ENCODE measurements at regions not wholly inside any gene's neighbourhood (a gene's known extent, or its start where the extent isn't known, plus 50 kb on each side); places are given as distances from the start of the nearest gene placed in this dataset.

DNA sequence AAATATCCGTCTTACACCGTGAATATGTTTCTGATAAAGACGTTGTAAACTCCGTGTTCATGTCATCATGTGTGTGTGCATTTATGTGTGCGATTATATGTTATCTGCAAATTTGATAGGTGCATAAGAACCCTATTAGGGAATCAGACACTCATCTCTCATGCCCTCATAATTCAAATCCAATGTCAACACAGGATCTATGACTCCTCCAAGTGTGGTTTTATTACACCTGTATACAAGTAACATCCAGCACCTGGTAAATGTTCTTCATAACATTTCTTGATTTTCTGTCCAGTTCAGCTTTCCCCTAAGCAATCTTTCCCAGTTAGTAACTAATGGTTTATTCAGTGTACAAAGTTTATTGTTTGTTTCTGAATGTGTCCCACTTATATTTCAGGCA, 681.9 kb downstream of the CDH11 start:
- TF ChIP-seq, protein P1, sequence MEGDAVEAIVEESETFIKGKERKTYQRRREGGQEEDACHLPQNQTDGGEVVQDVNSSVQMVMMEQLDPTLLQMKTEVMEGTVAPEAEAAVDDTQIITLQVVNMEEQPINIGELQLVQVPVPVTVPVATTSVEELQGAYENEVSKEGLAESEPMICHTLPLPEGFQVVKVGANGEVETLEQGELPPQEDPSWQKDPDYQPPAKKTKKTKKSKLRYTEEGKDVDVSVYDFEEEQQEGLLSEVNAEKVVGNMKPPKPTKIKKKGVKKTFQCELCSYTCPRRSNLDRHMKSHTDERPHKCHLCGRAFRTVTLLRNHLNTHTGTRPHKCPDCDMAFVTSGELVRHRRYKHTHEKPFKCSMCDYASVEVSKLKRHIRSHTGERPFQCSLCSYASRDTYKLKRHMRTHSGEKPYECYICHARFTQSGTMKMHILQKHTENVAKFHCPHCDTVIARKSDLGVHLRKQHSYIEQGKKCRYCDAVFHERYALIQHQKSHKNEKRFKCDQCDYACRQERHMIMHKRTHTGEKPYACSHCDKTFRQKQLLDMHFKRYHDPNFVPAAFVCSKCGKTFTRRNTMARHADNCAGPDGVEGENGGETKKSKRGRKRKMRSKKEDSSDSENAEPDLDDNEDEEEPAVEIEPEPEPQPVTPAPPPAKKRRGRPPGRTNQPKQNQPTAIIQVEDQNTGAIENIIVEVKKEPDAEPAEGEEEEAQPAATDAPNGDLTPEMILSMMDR (conservative IDR thresholded peaks at IDR 0.05; ENCODE audit: low read depth, low read length), result no peak
- no peak for DNase-seq (ENCODE audit: low read depth)
- no peak overlapping the region for H3K4me3 ChIP-seq (ENCODE audit: low read depth, low read length)

DNA sequence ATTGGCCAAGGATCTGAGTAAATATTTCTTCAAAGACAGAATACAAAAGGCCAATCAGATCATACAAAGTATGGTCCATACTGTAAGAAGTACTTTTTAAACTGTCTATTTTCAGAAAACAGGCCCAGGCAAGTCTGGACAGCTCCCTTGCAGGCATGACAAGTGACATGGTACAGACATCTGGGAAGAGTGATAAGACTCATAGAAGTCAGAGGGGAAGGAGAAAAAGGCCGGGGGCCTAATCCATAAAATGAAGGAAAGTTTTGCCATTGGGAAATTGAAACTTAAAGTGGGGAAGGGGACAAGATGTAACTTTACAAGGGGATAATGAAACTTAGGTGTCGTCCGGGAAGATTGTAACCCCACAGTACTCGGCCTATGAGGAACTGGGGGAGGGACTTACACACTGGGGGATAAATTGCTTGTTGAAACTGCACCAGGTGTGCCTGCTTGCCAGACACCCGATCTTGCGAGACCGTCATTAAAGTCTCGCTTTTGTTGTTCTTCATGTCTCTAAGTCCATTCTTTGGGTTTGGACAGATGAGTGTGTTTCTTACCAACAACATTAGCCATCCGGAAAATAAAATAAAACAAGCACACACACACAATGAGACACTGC, 684.0 kb downstream of the CDH11 start:
- no peak for DNase-seq (ENCODE audit: low read depth)
- no peak overlapping the region for H3K4me3 ChIP-seq (ENCODE audit: low read depth, low read length)
- TF ChIP-seq, protein P1 (conservative IDR thresholded peaks at IDR 0.05; ENCODE audit: low read depth, low read length), result no peak

DNA sequence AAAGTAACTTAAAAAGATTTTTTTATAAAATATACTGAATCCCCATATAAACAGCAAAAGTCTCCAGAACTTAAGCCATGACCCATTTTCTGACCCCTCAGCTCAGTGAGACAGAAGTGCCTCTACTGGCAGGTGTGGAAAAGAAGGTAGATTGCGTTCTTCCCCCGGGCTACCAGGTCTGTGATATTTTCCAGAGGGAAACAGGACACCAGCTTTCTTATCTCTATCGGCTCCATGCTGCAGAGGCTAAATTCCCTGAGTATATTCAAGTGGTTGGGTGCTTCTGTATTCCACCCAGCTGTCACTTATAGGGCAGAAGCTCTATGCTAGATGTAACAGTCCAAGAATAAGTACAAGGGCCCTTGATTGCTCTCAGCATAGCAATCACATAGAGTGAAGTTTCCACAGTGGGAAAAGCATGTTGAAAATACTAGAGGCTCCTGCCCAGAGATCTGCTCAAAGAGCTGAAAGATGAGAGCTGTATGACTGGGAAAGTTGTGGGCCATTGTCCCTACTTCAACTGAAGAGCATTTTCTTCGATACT, 687.3 kb downstream of the CDH11 start:
- no peak overlapping the region for H3K4me3 ChIP-seq (ENCODE audit: low read depth, low read length)
- no peak for DNase-seq (ENCODE audit: low read depth)
- TF ChIP-seq, protein P1 (conservative IDR thresholded peaks at IDR 0.05; ENCODE audit: low read depth, low read length), result no peak

DNA sequence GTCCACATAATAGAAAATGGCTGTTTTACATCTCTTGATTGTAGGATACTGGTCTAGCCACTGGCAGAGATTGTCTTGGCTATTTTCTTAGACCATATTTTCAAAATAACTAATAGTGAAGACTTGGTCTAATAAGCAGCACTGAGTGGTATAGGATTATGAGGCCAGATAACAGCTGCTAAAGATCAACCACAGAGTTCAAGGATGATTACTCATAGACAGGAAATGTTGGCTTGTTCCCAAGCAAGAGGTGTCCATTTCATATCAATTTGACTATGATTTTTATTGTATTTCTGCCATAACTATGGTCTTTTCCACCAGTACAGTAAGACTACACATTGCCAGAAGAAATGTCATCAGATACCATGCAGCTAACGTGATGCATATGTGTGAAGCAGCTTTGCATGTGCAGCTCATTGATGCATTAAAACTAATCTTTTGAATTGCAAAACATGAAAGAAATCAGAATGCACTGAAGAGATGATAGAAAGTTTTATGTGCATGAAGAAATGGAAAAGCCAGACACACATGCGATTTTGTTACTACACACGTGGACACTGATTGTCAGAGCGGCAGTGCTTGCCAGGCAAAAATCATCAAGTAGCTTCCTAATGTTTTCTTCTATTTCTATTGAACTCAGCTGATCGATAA, 693.3 kb downstream of the CDH11 start:
- DNase-seq (ENCODE audit: low read depth), result no peak
- TF ChIP-seq, protein P1 (conservative IDR thresholded peaks at IDR 0.05; ENCODE audit: low read depth, low read length), result no peak
- H3K4me3 ChIP-seq (ENCODE audit: low read depth, low read length), result no peak overlapping the region

DNA sequence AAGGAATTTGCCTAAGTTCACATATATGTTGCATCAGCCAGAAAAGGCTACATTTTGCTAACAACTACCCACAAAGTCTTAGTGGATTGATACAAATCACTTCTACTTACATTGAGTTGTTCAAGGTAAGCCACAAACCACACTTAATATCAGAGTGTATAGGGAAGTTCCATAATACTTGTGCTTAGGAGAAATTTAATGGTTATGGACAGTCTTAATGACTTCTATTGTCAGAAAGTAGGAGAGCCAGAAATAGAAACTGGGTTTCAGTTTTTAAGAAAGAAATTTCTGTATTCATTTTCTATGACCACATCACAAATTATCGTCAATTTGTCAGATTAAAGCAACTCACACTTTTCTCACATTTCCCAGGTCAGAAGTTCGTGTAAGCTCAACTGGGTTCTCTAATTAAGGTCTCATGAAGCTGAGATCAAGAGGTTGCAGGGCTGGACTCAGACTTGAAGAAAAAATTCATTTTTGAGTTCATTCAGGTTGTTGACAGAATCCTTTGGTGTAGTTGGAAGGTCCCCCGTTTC, 695.7 kb downstream of the CDH11 start:
- no peak for DNase-seq (ENCODE audit: low read depth)
- H3K4me3 ChIP-seq (ENCODE audit: low read depth, low read length), result no peak overlapping the region
- TF ChIP-seq, protein P1 (conservative IDR thresholded peaks at IDR 0.05; ENCODE audit: low read depth, low read length), result no peak

DNA sequence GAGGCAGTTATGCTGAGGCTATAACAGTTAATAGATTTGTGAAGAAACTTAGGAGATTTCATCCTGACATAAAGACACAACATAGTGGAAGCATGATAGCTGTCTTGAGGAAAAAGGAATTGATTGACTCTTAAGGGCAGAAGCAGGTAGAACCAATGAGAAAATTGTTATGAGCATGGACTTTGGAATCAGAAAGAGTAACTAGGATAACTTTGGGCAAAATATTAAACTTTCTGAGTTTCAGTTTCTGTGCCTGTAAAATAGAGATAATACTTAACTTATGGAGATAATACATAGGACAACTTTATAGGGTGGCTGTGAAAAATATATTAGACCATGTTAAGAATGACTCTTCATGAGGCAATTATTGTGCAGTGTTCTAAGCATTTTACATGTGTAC, 696.5 kb downstream of the CDH11 start:
- H3K4me3 ChIP-seq (ENCODE audit: low read depth, low read length), result no peak overlapping the region
- no peak for DNase-seq (ENCODE audit: low read depth)
- TF ChIP-seq, protein P1 (conservative IDR thresholded peaks at IDR 0.05; ENCODE audit: low read depth, low read length), result no peak
